ENCODE measurements at regions not wholly inside any gene's neighbourhood (a gene's known extent, or its start where the extent isn't known, plus 50 kb on each side); places are given as distances from the start of the nearest gene placed in this dataset.

GRCh38 chr20:48066246-48066645, 281.0 kb upstream of the SULF2 start:
- TF ChIP-seq POLR2A (IDR thresholded peaks at IDR 0.05) (no peak), CTCF (IDR thresholded peaks at IDR 0.05) (no peak)

Data from body of pancreas (tissue), 4 donors.